G401.6 (cell line): ENCODE measurements at regions not wholly inside any gene's neighbourhood (a gene's known extent, or its start where the extent isn't known, plus 50 kb on each side); places are given as distances from the start of the nearest gene placed in this dataset.
"Not testable (repeated sequence)": the region's sequence is repeated elsewhere in the genome, so short reads cannot be mapped to it uniquely, and the experiment has no call there.

Source experiments
- FAIRE-seq: peaks from 2 replicates; lab custom pipeline; 2012; peaks lifted over from hg19 to GRCh38; lab: Jason Lieb, UNC

- FAIRE-seq, result no peak
Measured at GRCh38 chr18:28365411-28365831, 188.5 kb upstream of the CDH2 start.

- no peak for FAIRE-seq
Measured at GRCh38 chr18:28363124-28363523, 186.2 kb upstream of the CDH2 start.

GRCh38 chr18:28359176-28359575, 182.2 kb upstream of the CDH2 start:
- FAIRE-seq, result no peak

- no peak for FAIRE-seq
Measured at GRCh38 chr18:28357766-28358401, 181.0 kb upstream of the CDH2 start.

GRCh38 chr18:28350821-28351220, 173.9 kb upstream of the CDH2 start:
- no peak for FAIRE-seq

- FAIRE-seq, result no peak
Measured at GRCh38 chr18:28342231-28342630, 165.3 kb upstream of the CDH2 start.

- FAIRE-seq, result no peak
Measured at GRCh38 chr18:28338316-28338715, 161.4 kb upstream of the CDH2 start.

- no peak for FAIRE-seq
Measured at GRCh38 chr18:28334516-28334915, 157.6 kb upstream of the CDH2 start.

GRCh38 chr18:28332071-28332470, 155.1 kb upstream of the CDH2 start:
- no peak for FAIRE-seq

GRCh38 chr18:28331551-28331950, 154.6 kb upstream of the CDH2 start:
- FAIRE-seq, result no peak

- FAIRE-seq, result no peak
Measured at GRCh38 chr18:28313602-28314001, 136.7 kb upstream of the CDH2 start.

- no peak for FAIRE-seq
Measured at GRCh38 chr18:28288784-28289183, 111.9 kb upstream of the CDH2 start.

- no peak for FAIRE-seq
Measured at GRCh38 chr18:28287146-28287545, 110.2 kb upstream of the CDH2 start.

GRCh38 chr18:28284132-28284531, 107.2 kb upstream of the CDH2 start:
- FAIRE-seq, result no peak

- no peak for FAIRE-seq
Measured at GRCh38 chr18:28281400-28281799, 104.5 kb upstream of the CDH2 start.

- no peak for FAIRE-seq
Measured at GRCh38 chr18:28269750-28270149, 92.8 kb upstream of the CDH2 start.

GRCh38 chr18:28267878-28268625, 91.1 kb upstream of the CDH2 start:
- no peak for FAIRE-seq

- FAIRE-seq, result no peak
Measured at GRCh38 chr18:28267276-28267675, 90.3 kb upstream of the CDH2 start.

- FAIRE-seq, result no peak
Measured at GRCh38 chr18:28256166-28256565, 79.2 kb upstream of the CDH2 start.

- no peak for FAIRE-seq
Measured at GRCh38 chr18:28248653-28249052, 71.7 kb upstream of the CDH2 start.

- not testable (repeated sequence) for FAIRE-seq
Measured at GRCh38 chr18:28240626-28241025, 63.7 kb upstream of the CDH2 start.

- no peak for FAIRE-seq
Measured at GRCh38 chr18:28236487-28236886, 59.6 kb upstream of the CDH2 start.
